Left lung (tissue), 4 donors: ENCODE measurements at regions not wholly inside any gene's neighbourhood (a gene's known extent, or its start where the extent isn't known, plus 50 kb on each side); places are given as distances from the start of the nearest gene placed in this dataset.

Experiments
- ATAC-seq: fragments of 200-7000 bp; cut with Tn5 transposase; one replicate; pipeline ENCODE4 v1.9.1; 2020; ENCODE audit warnings: moderate library complexity
- DNase-seq, 4 donors: peaks; one replicate each; pipeline ENCODE4 v3.0.0-alpha.2; 2013 to 2020
- H3K27ac ChIP-seq, 2 donors: fragments of 200-600 bp; sonication (generic) in 1 of 2; one replicate each; pipeline versions ENCODE4 v1.5.0 to v1.8.0; 2020 to 2021
- H3K27me3 ChIP-seq, 2 donors: fragments of 200-600 bp; sonication (generic) in 1 of 2; one replicate each; pipeline versions ENCODE4 v1.5.0 to v1.8.0; 2020 to 2021
- H3K36me3 ChIP-seq, 2 donors: fragments of 200-600 bp; sonication (generic) in 1 of 2; one replicate each; pipeline versions ENCODE4 v1.5.0 to v1.8.0; 2020 to 2021
- H3K4me1 ChIP-seq, 2 donors: fragments of 200-600 bp; one replicate each; pipeline ENCODE4 v1.8.0; 2021
- H3K4me3 ChIP-seq, 2 donors: fragments of 200-600 bp; sonication (generic) in 1 of 2; one replicate each; pipeline versions ENCODE4 v1.5.0 to v1.8.0; 2020 to 2021; ENCODE audit warnings: mild to moderate bottlenecking in 1 of 2
- H3K9me3 ChIP-seq, 2 donors: fragments of 200-600 bp; sonication (generic) in 1 of 2; one replicate each; pipeline versions ENCODE4 v1.5.0 to v1.8.0; 2020 to 2021
- CTCF ChIP-seq, 2 donors: fragments of 200-600 bp; sonication (generic) in 1 of 2; IDR thresholded peaks; one replicate each; pipeline versions ENCODE4 v1.5.0 to v1.8.0; 2021; ENCODE audit warnings: antibody characterized with exemption in 2 of 2
- intact Hi-C, 2 donors: fragments of 100-400 bp; cut with DNase I; formaldehyde crosslinking; loops; one replicate each; pipeline versions ENCODE4 v1.11.2 to v1.14.2; 2022
- donor health status: DM: no; HTN: yes; CAD: no.
- donor health status: DM: no; HTN: no; CAD: no.

GRCh38 chr2:144288438-144288837 is 231.5 kb downstream of the ZEB2 start:
- Histone ChIP-seq H3K36me3 (no peaks in the 10 kb centered on the region), H3K27me3 (no peaks in the 10 kb centered on the region), H3K9me3 (no peaks in the 10 kb centered on the region), H3K4me1 (no peaks in the 10 kb centered on the region), H3K4me3 (no peak overlapping the region), H3K27ac (no peak overlapping the region)
- ATAC-seq (peak; percentile 64), DNase-seq (no peak)
- intact Hi-C loops = no loop called here
- no peak for TF ChIP-seq CTCF (IDR thresholded peaks at IDR 0.05)

- no peak for ATAC-seq
- intact Hi-C loops = no loop called here
Observed at GRCh38 chr2:144285324-144285723, 234.6 kb downstream of the ZEB2 start.

GRCh38 chr2:144281476-144281875 is 238.4 kb downstream of the ZEB2 start:
- H3K4me1 ChIP-seq = no peaks in the 10 kb centered on the region
- no peaks in the 10 kb centered on the region for H3K9me3 ChIP-seq
- intact Hi-C loops = no loop called here
- H3K4me3 ChIP-seq = no peak overlapping the region
- H3K27me3 ChIP-seq = no peaks in the 10 kb centered on the region
- ATAC-seq = no peak
- DNase-seq = no peak
- H3K36me3 ChIP-seq = no peaks in the 10 kb centered on the region
- no peak overlapping the region for H3K27ac ChIP-seq
- TF ChIP-seq CTCF (IDR thresholded peaks at IDR 0.05) = no peak

More at GRCh38 chr2:144285324-144285723, 234.6 kb downstream of the ZEB2 start:
- Histone ChIP-seq H3K36me3 (no peaks in the 10 kb centered on the region), H3K4me1 (no peaks in the 10 kb centered on the region), H3K4me3 (no peak overlapping the region), H3K27ac (no peak overlapping the region), H3K27me3 (no peaks in the 10 kb centered on the region), H3K9me3 (no peaks in the 10 kb centered on the region)
- DNase-seq = no peak
- no peak for TF ChIP-seq CTCF (IDR thresholded peaks at IDR 0.05)

- H3K36me3 ChIP-seq = no peaks in the 10 kb centered on the region
- no peaks in the 10 kb centered on the region for H3K9me3 ChIP-seq
- H3K4me1 ChIP-seq = no peaks in the 10 kb centered on the region
- H3K27ac ChIP-seq = no peak overlapping the region
- TF ChIP-seq CTCF (IDR thresholded peaks at IDR 0.05) = no peak
- intact Hi-C loops = no loop called here
- H3K27me3 ChIP-seq = no peaks in the 10 kb centered on the region
- H3K4me3 ChIP-seq = no peak overlapping the region
- DNase-seq (no peak), ATAC-seq (no peak)
Observed at GRCh38 chr2:144280009-144280408, 239.9 kb downstream of the ZEB2 start.

GRCh38 chr2:144279165-144279564 is 240.8 kb downstream of the ZEB2 start:
- no peaks in the 10 kb centered on the region for H3K4me1 ChIP-seq
- no peaks in the 10 kb centered on the region for H3K36me3 ChIP-seq
- ATAC-seq (no peak), DNase-seq (no peak)
- H3K27me3 ChIP-seq = no peaks in the 10 kb centered on the region
- no peaks in the 10 kb centered on the region for H3K9me3 ChIP-seq
- intact Hi-C loops = no loop called here
- H3K27ac ChIP-seq = no peak overlapping the region
- TF ChIP-seq CTCF (IDR thresholded peaks at IDR 0.05) = no peak
- H3K4me3 ChIP-seq = no peak overlapping the region
